ENCODE measurements at regions not wholly inside any gene's neighbourhood (a gene's known extent, or its start where the extent isn't known, plus 50 kb on each side); places are given as distances from the start of the nearest gene placed in this dataset.
"Not testable (repeated sequence)": the region's sequence is repeated elsewhere in the genome, so short reads cannot be mapped to it uniquely, and the experiment has no call there.

- no peak for DNase-seq (ENCODE audit: low read depth)
- TF ChIP-seq, protein P1, sequence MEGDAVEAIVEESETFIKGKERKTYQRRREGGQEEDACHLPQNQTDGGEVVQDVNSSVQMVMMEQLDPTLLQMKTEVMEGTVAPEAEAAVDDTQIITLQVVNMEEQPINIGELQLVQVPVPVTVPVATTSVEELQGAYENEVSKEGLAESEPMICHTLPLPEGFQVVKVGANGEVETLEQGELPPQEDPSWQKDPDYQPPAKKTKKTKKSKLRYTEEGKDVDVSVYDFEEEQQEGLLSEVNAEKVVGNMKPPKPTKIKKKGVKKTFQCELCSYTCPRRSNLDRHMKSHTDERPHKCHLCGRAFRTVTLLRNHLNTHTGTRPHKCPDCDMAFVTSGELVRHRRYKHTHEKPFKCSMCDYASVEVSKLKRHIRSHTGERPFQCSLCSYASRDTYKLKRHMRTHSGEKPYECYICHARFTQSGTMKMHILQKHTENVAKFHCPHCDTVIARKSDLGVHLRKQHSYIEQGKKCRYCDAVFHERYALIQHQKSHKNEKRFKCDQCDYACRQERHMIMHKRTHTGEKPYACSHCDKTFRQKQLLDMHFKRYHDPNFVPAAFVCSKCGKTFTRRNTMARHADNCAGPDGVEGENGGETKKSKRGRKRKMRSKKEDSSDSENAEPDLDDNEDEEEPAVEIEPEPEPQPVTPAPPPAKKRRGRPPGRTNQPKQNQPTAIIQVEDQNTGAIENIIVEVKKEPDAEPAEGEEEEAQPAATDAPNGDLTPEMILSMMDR (IDR thresholded peaks at IDR 0.05; ENCODE audit: control insufficient read depth, extremely low read depth, insufficient read depth) = no peak
- H3K4me3 ChIP-seq (ENCODE audit: low read depth, low read length) = no peak overlapping the region
Observed at GRCh38 chr4:27791640-27792039, 931.0 kb downstream of the STIM2 start.

DNA sequence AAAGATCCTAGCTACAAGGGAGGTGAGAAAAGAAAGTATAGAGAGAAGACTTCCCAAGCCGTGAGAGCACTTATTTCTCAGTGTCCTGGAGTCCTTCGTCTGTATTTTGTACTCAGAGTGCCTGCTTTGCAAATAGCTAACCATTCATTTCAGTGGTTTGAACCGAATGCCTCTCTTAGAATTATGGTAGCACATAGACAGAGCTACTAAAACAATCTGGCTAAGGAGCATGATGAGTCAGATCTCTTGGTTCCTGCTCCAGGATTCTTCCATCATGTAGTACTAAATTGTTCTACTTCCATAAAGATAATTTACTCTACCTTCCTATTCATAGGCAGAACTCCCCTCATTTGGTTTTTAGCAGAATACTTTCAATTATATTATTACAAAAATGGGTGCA is 946.6 kb downstream of the STIM2 start:
- TF ChIP-seq, protein P1 (IDR thresholded peaks at IDR 0.05; ENCODE audit: control insufficient read depth, extremely low read depth, insufficient read depth) = no peak
- H3K4me3 ChIP-seq (ENCODE audit: low read depth, low read length) = no peak overlapping the region
- DNase-seq (ENCODE audit: low read depth) = no peak

DNA sequence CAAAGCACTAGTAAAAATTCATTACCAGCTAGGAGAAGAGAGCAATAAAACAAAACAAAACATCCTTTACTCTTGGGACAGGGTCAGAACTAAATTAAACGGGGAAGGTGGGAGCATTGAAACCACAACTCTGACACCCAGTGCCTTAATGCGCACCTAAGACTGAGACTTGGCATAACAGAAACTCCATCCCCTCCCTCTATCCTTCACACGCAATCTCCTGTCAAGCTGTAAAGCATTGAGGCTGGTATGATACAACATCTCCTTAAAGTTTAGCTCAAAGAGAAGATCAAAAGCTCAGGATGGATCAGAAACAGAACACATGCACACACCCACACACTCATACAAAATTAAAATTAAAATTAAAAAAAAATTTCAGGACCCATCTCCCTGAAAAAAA is 951.3 kb downstream of the STIM2 start:
- TF ChIP-seq, protein P1 (IDR thresholded peaks at IDR 0.05; ENCODE audit: control insufficient read depth, extremely low read depth, insufficient read depth) = no peak
- no peak for DNase-seq (ENCODE audit: low read depth)
- H3K4me3 ChIP-seq (ENCODE audit: low read depth, low read length) = no peak overlapping the region

DNA sequence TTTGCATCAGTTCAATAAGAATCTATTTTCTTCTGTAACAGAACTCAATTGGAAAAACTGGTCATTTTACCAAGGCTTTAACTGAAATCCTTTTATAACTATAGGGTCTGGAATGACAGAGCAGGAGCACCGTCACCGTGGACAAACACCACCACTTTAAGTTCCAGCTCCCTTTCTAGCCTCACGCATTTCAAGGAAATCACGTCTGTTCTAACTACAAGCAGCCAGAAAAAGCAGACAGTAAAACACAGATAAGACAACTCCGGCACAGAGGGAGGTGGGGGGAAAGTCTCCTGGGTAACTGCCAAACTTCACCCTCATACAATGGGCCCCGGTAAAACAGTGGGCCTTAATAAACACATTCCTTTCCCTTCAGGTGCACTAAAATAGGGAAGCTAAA is 952.6 kb downstream of the STIM2 start:
- not testable (repeated sequence) for DNase-seq (ENCODE audit: low read depth); H3K4me3 ChIP-seq (ENCODE audit: low read depth, low read length)

- DNase-seq (ENCODE audit: low read depth); H3K4me3 ChIP-seq (ENCODE audit: low read depth, low read length): not testable (repeated sequence)
Observed at GRCh38 chr4:27813699-27814425, 953.2 kb downstream of the STIM2 start.

GRCh38 chr4:27819246-27819645 is 958.6 kb downstream of the STIM2 start:
- TF ChIP-seq, protein P1 (IDR thresholded peaks at IDR 0.05; ENCODE audit: control insufficient read depth, extremely low read depth, insufficient read depth) = no peak
- no peak for DNase-seq (ENCODE audit: low read depth)
- H3K4me3 ChIP-seq (ENCODE audit: low read depth, low read length) = no peak overlapping the region

GRCh38 chr4:27828843-27829242 is 968.2 kb downstream of the STIM2 start:
- TF ChIP-seq, protein P1 (IDR thresholded peaks at IDR 0.05; ENCODE audit: control insufficient read depth, extremely low read depth, insufficient read depth) = no peak
- no peak overlapping the region for H3K4me3 ChIP-seq (ENCODE audit: low read depth, low read length)
- DNase-seq (ENCODE audit: low read depth) = no peak

DNA sequence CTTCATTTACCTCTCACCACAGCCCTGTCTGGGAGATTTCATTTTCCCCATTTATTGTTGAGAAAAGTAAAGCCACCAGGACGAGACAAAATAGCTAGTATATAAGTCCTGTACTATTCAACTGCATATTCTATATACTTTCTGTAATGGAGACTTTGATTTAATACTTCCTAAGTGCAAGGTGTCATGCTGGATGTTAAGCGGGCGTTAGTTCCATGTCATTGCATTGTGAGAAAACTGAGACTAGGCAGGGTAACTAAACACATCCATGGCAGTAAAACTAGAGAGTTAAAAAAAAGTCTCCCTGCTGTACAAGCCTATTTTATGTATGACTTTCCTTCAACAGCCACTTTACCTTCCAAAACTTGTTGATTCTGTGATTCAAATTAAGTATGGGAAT is 969.6 kb downstream of the STIM2 start:
- DNase-seq (ENCODE audit: low read depth) = no peak
- H3K4me3 ChIP-seq (ENCODE audit: low read depth, low read length) = no peak overlapping the region
- TF ChIP-seq, protein P1 (IDR thresholded peaks at IDR 0.05; ENCODE audit: control insufficient read depth, extremely low read depth, insufficient read depth) = no peak

All from LNCaP clone FGC (cell line).